BE2C (cell line): ENCODE measurements at regions not wholly inside any gene's neighbourhood (a gene's known extent, or its start where the extent isn't known, plus 50 kb on each side); places are given as distances from the start of the nearest gene placed in this dataset.

ENCODE experiments used
- DNase-seq: peaks from one replicate; pipeline ENCODE4 v3.0.0-alpha.2; 2020
- H3K27me3 ChIP-seq: fragments of 250-450 bp; sonication (Bioruptor Pico); 2 replicates; pipeline ENCODE4 v1.5.1; 2020; ENCODE audit warnings: mild to moderate bottlenecking
- H3K36me3 ChIP-seq: fragments of 250-450 bp; sonication (Bioruptor Pico); 2 replicates; pipeline ENCODE4 v1.5.1; 2020; ENCODE audit warnings: mild to moderate bottlenecking
- H3K4me1 ChIP-seq: fragments of 250-450 bp; sonication (Bioruptor Pico); 2 replicates; pipeline ENCODE4 v1.5.1; 2020
- H3K4me3 ChIP-seq: 2 replicates; pipeline ENCODE4 v1.5.1; 2011; ENCODE audit warnings: low read depth, low read length
- H3K9me3 ChIP-seq: fragments of 250-450 bp; sonication (Bioruptor Pico); 2 replicates; pipeline ENCODE4 v1.5.1; 2020
- TF ChIP-seq, protein P1 (sequence below): IDR thresholded peaks from 2 replicates; pipeline ENCODE4 v1.5.1; 2012; ENCODE audit warnings: mild to moderate bottlenecking, low read depth, low read length

DNA sequence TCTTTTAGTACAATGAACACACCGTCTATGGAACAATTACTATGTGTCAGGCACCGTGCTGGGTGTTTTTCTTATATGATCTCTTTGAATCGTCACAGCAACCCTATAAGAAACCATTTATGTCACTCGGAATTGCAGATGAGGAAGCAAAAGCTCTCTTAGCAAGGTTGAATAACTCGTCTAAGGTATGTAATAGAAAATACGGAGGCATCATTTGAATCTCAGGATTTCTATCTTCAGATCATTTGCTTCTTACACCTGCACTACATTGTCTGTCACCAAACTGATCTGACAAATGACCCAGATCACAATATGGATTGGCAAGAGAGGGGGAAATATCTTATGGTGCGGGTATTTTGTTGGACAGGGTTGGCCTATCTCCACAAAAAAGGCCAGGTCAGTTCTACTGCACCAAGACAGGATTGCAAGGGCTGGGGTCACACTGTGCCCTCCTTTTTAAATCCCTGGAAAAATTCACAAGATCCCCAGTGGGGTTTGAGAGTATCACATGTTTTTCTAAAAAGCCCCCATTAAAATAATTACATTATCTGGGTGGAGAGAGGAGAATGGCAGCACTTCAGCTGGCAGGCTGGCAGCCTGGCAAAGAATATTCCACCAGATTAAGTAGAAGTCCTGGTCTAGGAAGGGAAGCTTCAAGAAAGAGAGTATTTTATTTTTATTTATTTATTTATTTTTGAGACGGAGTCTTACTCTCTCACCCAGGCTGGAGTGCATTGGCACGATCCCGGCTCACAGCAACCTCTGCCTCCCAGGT is 110.7 kb upstream of the CLMP start:
- no peaks in the 10 kb centered on the region for H3K9me3 ChIP-seq
- H3K4me3 ChIP-seq = no peak overlapping the region
- no peaks in the 10 kb centered on the region for H3K27me3 ChIP-seq
- no peak for DNase-seq
- H3K36me3 ChIP-seq = no peaks in the 10 kb centered on the region
- peaks cover 17% of the 10 kb centered on the region for H3K4me1 ChIP-seq
- TF ChIP-seq, protein P1, sequence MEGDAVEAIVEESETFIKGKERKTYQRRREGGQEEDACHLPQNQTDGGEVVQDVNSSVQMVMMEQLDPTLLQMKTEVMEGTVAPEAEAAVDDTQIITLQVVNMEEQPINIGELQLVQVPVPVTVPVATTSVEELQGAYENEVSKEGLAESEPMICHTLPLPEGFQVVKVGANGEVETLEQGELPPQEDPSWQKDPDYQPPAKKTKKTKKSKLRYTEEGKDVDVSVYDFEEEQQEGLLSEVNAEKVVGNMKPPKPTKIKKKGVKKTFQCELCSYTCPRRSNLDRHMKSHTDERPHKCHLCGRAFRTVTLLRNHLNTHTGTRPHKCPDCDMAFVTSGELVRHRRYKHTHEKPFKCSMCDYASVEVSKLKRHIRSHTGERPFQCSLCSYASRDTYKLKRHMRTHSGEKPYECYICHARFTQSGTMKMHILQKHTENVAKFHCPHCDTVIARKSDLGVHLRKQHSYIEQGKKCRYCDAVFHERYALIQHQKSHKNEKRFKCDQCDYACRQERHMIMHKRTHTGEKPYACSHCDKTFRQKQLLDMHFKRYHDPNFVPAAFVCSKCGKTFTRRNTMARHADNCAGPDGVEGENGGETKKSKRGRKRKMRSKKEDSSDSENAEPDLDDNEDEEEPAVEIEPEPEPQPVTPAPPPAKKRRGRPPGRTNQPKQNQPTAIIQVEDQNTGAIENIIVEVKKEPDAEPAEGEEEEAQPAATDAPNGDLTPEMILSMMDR = no peak

DNA sequence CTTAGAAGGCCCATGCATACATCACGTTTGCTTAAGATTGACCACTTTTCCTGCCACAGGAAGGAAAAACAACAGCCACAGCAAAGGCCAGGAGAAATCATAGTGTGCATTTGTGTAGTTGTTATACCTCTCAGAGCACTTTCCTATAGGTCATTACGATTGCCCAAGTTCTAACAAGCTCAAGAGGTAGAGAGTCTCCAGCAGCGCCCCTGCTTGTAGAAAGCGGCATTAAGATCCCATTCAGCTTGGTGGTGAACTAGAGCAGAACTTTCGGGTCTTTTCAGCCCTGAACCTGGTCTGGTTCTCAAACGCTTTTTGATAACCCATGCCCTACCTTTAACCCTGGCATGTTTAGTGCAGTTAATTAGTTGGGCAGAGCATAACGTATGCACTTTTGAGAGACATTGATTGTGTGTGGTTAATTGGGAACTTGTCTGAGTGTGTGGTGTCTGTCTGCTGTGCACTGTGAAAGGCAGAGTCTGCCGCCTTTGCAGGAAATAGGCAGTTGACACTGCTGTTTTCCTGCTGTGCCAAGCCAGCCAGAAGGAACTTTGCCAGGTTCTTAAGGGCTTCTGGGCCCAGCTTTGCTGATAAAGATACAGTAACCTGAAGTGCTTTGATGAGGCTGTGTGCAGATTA is 109.9 kb upstream of the CLMP start:
- no peaks in the 10 kb centered on the region for H3K36me3 ChIP-seq
- no peak overlapping the region for H3K4me3 ChIP-seq
- no peaks in the 10 kb centered on the region for H3K27me3 ChIP-seq
- no peaks in the 10 kb centered on the region for H3K9me3 ChIP-seq
- TF ChIP-seq, protein P1 = peak; percentile 22; the same call in 1 of the 2 replicates
- DNase-seq = no peak
- H3K4me1 ChIP-seq = peaks cover 17% of the 10 kb centered on the region

DNA sequence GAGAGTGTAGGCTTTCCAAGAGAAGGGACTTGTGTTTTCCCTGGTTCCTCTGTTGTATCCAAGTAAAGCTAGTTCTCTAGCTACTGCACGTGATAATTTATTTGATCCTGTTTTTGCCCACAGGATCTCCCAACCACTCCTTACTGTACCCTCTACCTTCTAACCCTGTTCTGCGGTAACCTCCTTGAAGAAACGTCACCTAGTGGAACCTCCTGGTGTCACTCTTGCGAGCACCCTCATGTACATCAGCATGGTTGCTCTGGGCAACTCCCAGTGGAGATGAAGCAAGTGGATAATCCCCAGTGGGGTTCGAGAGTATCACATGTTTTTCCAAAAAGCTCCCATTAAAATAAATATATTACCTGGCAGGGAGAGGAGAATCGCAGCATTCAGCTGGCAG is 108.9 kb upstream of the CLMP start:
- Histone ChIP-seq H3K9me3 (no peaks in the 10 kb centered on the region), H3K4me1 (peaks cover 17% of the 10 kb centered on the region), H3K27me3 (no peaks in the 10 kb centered on the region), H3K4me3 (no peak overlapping the region), H3K36me3 (no peaks in the 10 kb centered on the region)
- DNase-seq = no peak
- TF ChIP-seq, protein P1 = no peak

DNA sequence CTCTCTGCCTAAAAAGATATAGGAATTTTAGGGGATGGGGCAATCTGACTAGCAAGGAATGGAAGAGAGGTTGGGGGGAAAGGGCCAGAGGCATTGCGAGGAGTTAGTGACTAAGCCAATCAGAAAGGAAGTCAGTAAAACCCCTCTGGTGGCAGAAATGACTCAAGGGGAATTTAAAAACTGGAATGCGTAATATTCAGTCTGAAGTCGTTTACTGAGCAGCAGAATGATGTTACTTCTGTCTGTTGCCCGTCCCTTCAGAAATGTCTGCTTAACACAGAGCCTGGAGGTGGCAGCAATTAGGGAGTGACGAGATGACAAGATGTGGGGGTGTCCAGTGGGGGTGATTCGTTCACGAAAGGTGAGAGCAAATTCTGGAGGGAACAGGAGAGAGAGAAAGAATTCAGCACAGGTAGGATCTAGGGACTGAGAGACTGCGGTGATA is 107.7 kb upstream of the CLMP start:
- Histone ChIP-seq H3K4me1 (peaks cover 13% of the 10 kb centered on the region), H3K4me3 (no peak overlapping the region), H3K9me3 (no peaks in the 10 kb centered on the region), H3K27me3 (no peaks in the 10 kb centered on the region), H3K36me3 (no peaks in the 10 kb centered on the region)
- no peak for DNase-seq
- TF ChIP-seq, protein P1 = no peak; the same call in 1 of the 2 replicates

DNA sequence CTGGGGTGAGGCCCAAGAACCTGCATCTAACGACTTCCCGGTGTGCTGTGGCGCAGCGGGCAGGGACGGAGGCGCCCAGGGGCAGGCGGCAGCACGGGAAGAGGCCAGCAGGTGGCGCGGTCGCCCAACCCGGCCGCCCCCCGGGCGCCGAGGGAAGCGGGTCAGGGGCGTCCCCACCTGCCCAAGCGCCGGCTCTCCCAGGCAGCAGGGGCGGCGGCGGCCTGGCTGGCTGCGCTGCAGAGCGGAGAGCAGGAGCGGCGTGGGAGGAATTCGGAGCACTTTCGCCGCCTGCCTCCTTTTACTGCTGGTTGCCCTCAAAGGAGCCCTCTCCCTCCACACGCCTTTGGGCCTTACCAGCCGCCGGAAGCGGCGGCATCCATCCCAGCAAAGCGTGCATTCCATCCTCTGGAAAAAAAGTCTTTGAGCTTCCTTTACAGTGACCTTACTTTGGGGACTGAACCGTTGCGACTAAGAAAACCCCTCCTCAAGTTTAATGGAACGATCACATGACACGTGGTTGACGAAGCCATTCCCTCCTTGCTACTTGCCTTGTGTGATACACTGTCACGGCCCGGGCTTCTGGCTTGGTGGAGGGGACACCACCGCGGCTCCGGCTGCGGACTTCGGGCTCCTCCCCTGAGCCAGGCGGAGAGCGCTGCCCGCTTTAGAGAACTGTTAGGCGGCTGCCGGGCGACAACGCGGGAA is 106.8 kb upstream of the CLMP start:
- no peaks in the 10 kb centered on the region for H3K36me3 ChIP-seq
- H3K27me3 ChIP-seq = no peaks in the 10 kb centered on the region
- H3K4me3 ChIP-seq = peak overlapping the region; percentile 66
- TF ChIP-seq, protein P1 = peak; percentile 74
- H3K4me1 ChIP-seq = peaks cover 7% of the 10 kb centered on the region
- DNase-seq = peak; percentile 89
- H3K9me3 ChIP-seq = no peaks in the 10 kb centered on the region
